Lung (tissue), 11 donors: ENCODE measurements at regions not wholly inside any gene's neighbourhood (a gene's known extent, or its start where the extent isn't known, plus 50 kb on each side); places are given as distances from the start of the nearest gene placed in this dataset.

Source experiments
- ATAC-seq: fragments of 200-7000 bp; cut with Tn5 transposase; one replicate; pipeline ENCODE4 v1.9.1; 2020; ENCODE audit warnings: moderate number of reproducible peaks; ENCODE audit not compliant: insufficient read depth, low FRiP score
- DNase-seq, 3 donors: peaks; one replicate each; pipeline ENCODE4 v3.0.0-alpha.2; 2013 to 2017
- H3K27ac ChIP-seq, 2 donors: one replicate each; pipeline ENCODE4 v1.5.1; 2013; ENCODE audit warnings: mild to moderate bottlenecking in 2 of 2, moderate library complexity in 2 of 2, control low read depth in 1 of 2, inconsistent platforms in 1 of 2, low read depth in 1 of 2, low read length in 1 of 2
- H3K27me3 ChIP-seq, 3 donors: one replicate each; pipeline ENCODE4 v1.5.1; 2013; ENCODE audit warnings: low read length in 2 of 3; ENCODE audit not compliant: control insufficient read depth in 3 of 3, insufficient read depth in 3 of 3
- H3K36me3 ChIP-seq, 4 donors: one replicate each; pipeline ENCODE4 v1.5.1; 2013; ENCODE audit warnings: low read length in 4 of 4, mild to moderate bottlenecking in 1 of 4, moderate library complexity in 1 of 4; ENCODE audit not compliant: control insufficient read depth in 4 of 4, insufficient read depth in 4 of 4
- H3K4me1 ChIP-seq, 5 donors: one replicate each; pipeline ENCODE4 v1.5.1; 2013; ENCODE audit warnings: low read length in 5 of 5, mild to moderate bottlenecking in 2 of 5, moderate library complexity in 1 of 5; ENCODE audit not compliant: control insufficient read depth in 5 of 5, insufficient read depth in 5 of 5
- H3K4me3 ChIP-seq: one replicate; pipeline ENCODE4 v1.5.1; 2013; ENCODE audit warnings: mild to moderate bottlenecking, control low read depth, moderate library complexity
- H3K9ac ChIP-seq, 2 donors: one replicate each; pipeline ENCODE4 v1.5.1; 2013; ENCODE audit warnings: low read length in 2 of 2, control low read depth in 1 of 2; ENCODE audit not compliant: insufficient read depth in 1 of 2
- H3K9me3 ChIP-seq, 4 donors: one replicate each; pipeline ENCODE4 v1.5.1; 2013; ENCODE audit warnings: low read length in 3 of 4, mild to moderate bottlenecking in 1 of 4, moderate library complexity in 1 of 4; ENCODE audit not compliant: control insufficient read depth in 4 of 4, insufficient read depth in 3 of 4
- WGBS, 2 donors: extraction: QIAGEN DNeasy Blood & Tissue Kit; methylation state at CpG; one replicate each; pipeline ENCODE4 v1.1.7; 2013; 5-methylcytosine and 5-hydroxymethylcytosine counted together
- TF ChIP-seq, protein P1 (sequence below): IDR thresholded peaks from 2 replicates; pipeline ENCODE4 v1.5.1; 2012; ENCODE audit warnings: mild to moderate bottlenecking; ENCODE audit errors: control extremely low read depth, extremely low read depth
- donor health status: control.
- donor health status: control.
- donor health status: Bipolar disorder and iron deficiency.
- donor health status: healthy.
- donor health status: DM: yes; HTN: yes; CAD: no.

DNA sequence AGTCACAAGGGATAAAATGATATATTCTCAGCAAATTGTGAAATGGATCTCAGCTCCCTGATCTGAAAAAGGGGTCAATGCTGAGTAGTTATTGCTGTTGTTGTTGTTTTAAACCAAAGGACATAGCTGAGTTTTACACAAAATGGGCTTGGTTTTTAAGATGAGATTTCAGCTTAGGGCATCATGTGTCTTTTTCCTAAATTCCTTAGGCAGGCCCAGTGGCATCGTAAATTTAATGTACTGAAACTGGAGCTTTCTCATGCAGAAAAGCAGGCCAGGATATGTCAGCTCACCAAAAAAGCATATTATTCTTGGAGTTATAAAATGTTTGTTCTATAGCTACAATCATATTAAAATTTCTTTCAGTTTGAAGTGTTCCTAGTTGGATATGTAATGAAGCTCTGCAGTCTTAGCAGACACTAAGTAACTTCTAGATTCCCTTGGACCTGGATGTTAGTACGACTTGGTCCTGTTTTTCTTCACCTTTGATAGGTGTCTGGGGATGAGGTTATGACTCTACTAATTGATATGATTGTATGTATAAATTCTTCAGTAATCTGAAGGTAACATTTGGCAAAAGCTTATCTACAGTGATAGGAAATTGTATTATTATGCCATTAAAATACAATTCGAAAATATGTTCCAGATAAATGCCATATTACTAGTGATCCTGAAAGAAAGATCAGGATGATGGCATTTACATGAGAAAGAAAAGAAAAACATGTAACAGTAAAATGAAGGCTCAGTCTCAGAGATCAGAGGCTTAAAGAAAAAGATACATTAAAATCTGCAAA lies 663.3 kb downstream of the RFPL4B start:
- Histone ChIP-seq H3K4me1 (peaks cover 0 to 20% (median 7%) of the 10 kb centered on the region in 5 donors), H3K27ac (no peak overlapping the region), H3K27me3 (no peaks in the 10 kb centered on the region), H3K9ac (no peak overlapping the region), H3K4me3 (no peak overlapping the region), H3K36me3 (no peaks in the 10 kb centered on the region), H3K9me3 (no peaks in the 10 kb centered on the region)
- 91 to 97% methylated on average over 3 of the region's 3 CpGs for WGBS, 2 donors
- ATAC-seq (no peak), DNase-seq (no peak)
- TF ChIP-seq, protein P1, sequence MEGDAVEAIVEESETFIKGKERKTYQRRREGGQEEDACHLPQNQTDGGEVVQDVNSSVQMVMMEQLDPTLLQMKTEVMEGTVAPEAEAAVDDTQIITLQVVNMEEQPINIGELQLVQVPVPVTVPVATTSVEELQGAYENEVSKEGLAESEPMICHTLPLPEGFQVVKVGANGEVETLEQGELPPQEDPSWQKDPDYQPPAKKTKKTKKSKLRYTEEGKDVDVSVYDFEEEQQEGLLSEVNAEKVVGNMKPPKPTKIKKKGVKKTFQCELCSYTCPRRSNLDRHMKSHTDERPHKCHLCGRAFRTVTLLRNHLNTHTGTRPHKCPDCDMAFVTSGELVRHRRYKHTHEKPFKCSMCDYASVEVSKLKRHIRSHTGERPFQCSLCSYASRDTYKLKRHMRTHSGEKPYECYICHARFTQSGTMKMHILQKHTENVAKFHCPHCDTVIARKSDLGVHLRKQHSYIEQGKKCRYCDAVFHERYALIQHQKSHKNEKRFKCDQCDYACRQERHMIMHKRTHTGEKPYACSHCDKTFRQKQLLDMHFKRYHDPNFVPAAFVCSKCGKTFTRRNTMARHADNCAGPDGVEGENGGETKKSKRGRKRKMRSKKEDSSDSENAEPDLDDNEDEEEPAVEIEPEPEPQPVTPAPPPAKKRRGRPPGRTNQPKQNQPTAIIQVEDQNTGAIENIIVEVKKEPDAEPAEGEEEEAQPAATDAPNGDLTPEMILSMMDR = no peak

DNA sequence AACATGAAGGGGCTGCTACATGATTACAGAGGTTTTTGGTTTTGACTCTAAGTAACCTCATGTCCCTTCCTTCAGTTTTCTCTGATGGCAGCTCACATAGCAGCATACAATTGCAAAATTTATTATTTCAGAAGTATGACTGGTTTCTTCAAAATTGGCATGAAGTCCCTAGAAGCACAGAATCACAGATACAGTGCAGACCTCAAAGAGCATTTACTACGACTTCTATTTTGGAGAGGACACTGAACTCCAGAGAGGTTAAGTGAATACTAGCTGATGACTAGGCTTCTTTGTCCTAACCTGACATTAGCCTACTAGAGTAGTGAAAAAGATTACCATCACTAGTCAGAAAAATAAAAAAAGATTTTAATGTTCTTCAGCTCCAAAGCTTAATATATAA lies 664.3 kb downstream of the RFPL4B start:
- Histone ChIP-seq H3K4me3 (no peak overlapping the region), H3K27me3 (no peaks in the 10 kb centered on the region), H3K27ac (no peak overlapping the region), H3K36me3 (no peaks in the 10 kb centered on the region), H3K4me1 (peaks cover 0 to 20% (median 7%) of the 10 kb centered on the region in 5 donors), H3K9ac (no peak overlapping the region), H3K9me3 (no peaks in the 10 kb centered on the region)
- TF ChIP-seq, protein P1 = no peak
- peak in 2 of 3 donors; percentile 46 to 53 for DNase-seq
- no peak for ATAC-seq
- WGBS, 2 donors = 0% methylated on average over 1 of the region's 1 CpG

DNA sequence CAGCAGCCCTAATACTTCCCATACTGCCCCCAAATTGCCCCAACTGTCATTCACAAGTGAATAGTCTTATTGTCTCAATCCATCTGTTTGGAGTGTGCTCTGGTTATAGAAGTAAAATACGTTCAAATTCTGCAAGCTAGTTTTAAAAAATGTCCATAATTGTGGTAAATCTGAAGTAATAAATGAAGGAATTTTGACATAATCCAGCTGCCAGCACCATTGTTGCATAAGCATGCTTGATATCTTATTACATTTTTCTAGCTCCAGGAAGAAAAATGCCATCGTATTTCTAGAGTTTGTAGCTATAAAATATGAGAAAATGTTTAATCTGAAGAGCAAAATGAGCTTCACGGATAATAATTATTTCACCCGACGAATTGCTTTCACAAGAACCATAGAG lies 664.7 kb downstream of the RFPL4B start:
- no peaks in the 10 kb centered on the region for H3K36me3 ChIP-seq
- peaks cover 0 to 20% (median 7%) of the 10 kb centered on the region in 5 donors for H3K4me1 ChIP-seq
- no peak for ATAC-seq
- H3K9ac ChIP-seq = no peak overlapping the region
- no peak overlapping the region for H3K27ac ChIP-seq
- H3K27me3 ChIP-seq = no peaks in the 10 kb centered on the region
- TF ChIP-seq, protein P1 = no peak
- 61 to 72% methylated on average over 5 of the region's 5 CpGs for WGBS, 2 donors
- peak; percentile 26 to 91 (median 88) for DNase-seq
- no peaks in the 10 kb centered on the region for H3K9me3 ChIP-seq
- no peak overlapping the region for H3K4me3 ChIP-seq
